ENCODE measurements at regions not wholly inside any gene's neighbourhood (a gene's known extent, or its start where the extent isn't known, plus 50 kb on each side); places are given as distances from the start of the nearest gene placed in this dataset.

- in situ Hi-C loops (cut with MboI): no loop called here
- FAIRE-seq: peak; percentile 93
- WGBS (ENCODE audit: insufficient coverage, low coverage, missing lambda C conversion rate): 0% methylated on average over 4 of the region's 4 CpGs
- TF ChIP-seq NKRF (IDR thresholded peaks at IDR 0.05; ENCODE audit: borderline replicate concordance) (no peak), KDM1A (IDR thresholded peaks at IDR 0.05) (peak; percentile 54 to 76; a peak in 2 of 4 replicates), ZNF551 (CRISPR knock-in tag; IDR thresholded peaks at IDR 0.05) (no peak), NCOA4 (IDR thresholded peaks at IDR 0.05; ENCODE audit: partially characterized antibody) (no peak), RCOR1 (IDR thresholded peaks at IDR 0.05; ENCODE audit: borderline replicate concordance in 1 of 2, low read depth in 2 of 2, low read length in 2 of 2) (peak; percentile 76 to 99; a peak in 3 of 4 replicates), RBFOX2 (IDR thresholded peaks at IDR 0.05; ENCODE audit: low read depth, low read length) (no peak), DEAF1 (CRISPR knock-in tag; IDR thresholded peaks at IDR 0.05) (peak; percentile 58), HNRNPLL (IDR thresholded peaks at IDR 0.05; ENCODE audit: low read depth, low read length, poor library complexity, severe bottlenecking) (no peak), SMC3 (conservative IDR thresholded peaks at IDR 0.05; ENCODE audit: insufficient read depth, low read depth, low read length) (peak; percentile 78), ZFP30 (CRISPR knock-in tag; IDR thresholded peaks at IDR 0.05; ENCODE audit: borderline replicate concordance) (no peak)
- TF ChIP-seq, protein P1, sequence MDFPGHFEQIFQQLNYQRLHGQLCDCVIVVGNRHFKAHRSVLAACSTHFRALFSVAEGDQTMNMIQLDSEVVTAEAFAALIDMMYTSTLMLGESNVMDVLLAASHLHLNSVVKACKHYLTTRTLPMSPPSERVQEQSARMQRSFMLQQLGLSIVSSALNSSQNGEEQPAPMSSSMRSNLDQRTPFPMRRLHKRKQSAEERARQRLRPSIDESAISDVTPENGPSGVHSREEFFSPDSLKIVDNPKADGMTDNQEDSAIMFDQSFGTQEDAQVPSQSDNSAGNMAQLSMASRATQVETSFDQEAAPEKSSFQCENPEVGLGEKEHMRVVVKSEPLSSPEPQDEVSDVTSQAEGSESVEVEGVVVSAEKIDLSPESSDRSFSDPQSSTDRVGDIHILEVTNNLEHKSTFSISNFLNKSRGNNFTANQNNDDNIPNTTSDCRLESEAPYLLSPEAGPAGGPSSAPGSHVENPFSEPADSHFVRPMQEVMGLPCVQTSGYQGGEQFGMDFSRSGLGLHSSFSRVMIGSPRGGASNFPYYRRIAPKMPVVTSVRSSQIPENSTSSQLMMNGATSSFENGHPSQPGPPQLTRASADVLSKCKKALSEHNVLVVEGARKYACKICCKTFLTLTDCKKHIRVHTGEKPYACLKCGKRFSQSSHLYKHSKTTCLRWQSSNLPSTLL (IDR thresholded peaks at IDR 0.05): no peak
- TF ChIP-seq, protein P2, sequence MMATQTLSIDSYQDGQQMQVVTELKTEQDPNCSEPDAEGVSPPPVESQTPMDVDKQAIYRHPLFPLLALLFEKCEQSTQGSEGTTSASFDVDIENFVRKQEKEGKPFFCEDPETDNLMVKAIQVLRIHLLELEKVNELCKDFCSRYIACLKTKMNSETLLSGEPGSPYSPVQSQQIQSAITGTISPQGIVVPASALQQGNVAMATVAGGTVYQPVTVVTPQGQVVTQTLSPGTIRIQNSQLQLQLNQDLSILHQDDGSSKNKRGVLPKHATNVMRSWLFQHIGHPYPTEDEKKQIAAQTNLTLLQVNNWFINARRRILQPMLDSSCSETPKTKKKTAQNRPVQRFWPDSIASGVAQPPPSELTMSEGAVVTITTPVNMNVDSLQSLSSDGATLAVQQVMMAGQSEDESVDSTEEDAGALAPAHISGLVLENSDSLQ (IDR thresholded peaks at IDR 0.05): peak; percentile 73
Measured at GRCh38 chr5:69007726-69008368, 86.0 kb upstream of the SLC30A5 start.

More at GRCh38 chr5:69007726-69008368, 86.0 kb upstream of the SLC30A5 start:
- Histone ChIP-seq H3K27me3 (ENCODE audit: control insufficient read depth in 2 of 2, insufficient read depth in 2 of 2, low read length in 2 of 2) (peaks cover 0 to 3% of the 10 kb centered on the region in 2 experiments; a peak in 1 of 5 replicates), H2AFZ (ENCODE audit: low read depth, low read length) (no peak overlapping the region), H3K9me1 (ENCODE audit: control insufficient read depth, insufficient read depth, low read length) (no peaks in the 10 kb centered on the region), H3K79me2 (ENCODE audit: control insufficient read depth, insufficient read depth, low read length) (no peaks in the 10 kb centered on the region), H3K9ac (ENCODE audit: insufficient read depth in 1 of 2, low read depth in 2 of 2, low read length in 2 of 2) (no peak overlapping the region), H4K20me1 (replicated peaks; ENCODE audit: control insufficient read depth, insufficient read depth, low read length) (no peaks in the 10 kb centered on the region), H3K4me1 (replicated peaks in 1 of 2; ENCODE audit: control insufficient read depth in 2 of 2, insufficient read depth in 2 of 2, low read length in 2 of 2) (no peaks in the 10 kb centered on the region), H3K4me2 (ENCODE audit: insufficient read depth, low read length) (no peak overlapping the region), H3K4me3 (no peak overlapping the region), H3K27ac (ENCODE audit: extremely low read depth, low read depth, low read length) (no peak overlapping the region), H3K36me3 (ENCODE audit: control insufficient read depth, insufficient read depth, low read length) (no peaks in the 10 kb centered on the region), H3K9me3 (replicated peaks; ENCODE audit: control insufficient read depth, insufficient read depth, low read depth, low read length) (no peaks in the 10 kb centered on the region)
- ChIA-PET CTCF (ENCODE audit: low intra/inter-chr PET ratio) (interaction anchor here (0.6 to 2.8 kb wide), 4 partner anchors 16 to 1762 kb away, joined by 3 to 11 read pairs (median 4); no protein-coding TSS in a partner anchor), POLR2A (no interaction called here)
- ATAC-seq (peak; percentile 96), DNase-seq (ENCODE audit: extremely low read depth in 1 of 4, low spot score in 3 of 4) (peak; percentile 66 to 79 (median 69))
- BruUV-seq (replicated peaks): no TSS peak
- intact Hi-C loops (cut with micrococcal nuclease): loop anchor here (10.0 kb wide), 1 partner anchor 123 kb away; no protein-coding TSS in a partner anchor

All from K562 (cell line).